GM12872 (cell line): ENCODE measurements at regions not wholly inside any gene's neighbourhood (a gene's known extent, or its start where the extent isn't known, plus 50 kb on each side); places are given as distances from the start of the nearest gene placed in this dataset.

Source experiments
- CTCF ChIP-seq: IDR thresholded peaks from 3 replicates; pipeline ENCODE4 v1.5.1; 2011; ENCODE audit warnings: low read depth, mild to moderate bottlenecking, low read length, moderate library complexity; ENCODE audit not compliant: insufficient read depth

DNA sequence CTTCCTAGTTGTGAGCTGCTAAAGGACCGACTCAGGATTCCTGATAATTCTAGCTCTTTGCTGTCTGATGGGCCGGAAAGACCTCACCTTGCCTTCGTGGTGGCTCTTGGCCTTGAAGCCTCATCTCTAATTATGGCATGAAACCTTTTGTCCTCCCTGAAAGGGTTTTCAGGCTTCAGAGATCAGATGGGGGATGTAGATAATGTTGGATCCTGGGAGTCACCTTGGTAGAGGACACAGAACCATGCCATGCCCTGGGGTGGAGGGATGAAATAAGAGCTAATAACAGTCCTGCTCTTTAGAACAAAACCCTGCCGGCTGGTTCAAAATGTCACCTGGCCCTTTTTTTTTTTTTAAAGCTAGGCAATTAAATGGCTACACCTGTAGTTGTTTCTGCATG is 50.8 kb upstream of the SYN2 start:
- no peak for TF ChIP-seq CTCF

DNA sequence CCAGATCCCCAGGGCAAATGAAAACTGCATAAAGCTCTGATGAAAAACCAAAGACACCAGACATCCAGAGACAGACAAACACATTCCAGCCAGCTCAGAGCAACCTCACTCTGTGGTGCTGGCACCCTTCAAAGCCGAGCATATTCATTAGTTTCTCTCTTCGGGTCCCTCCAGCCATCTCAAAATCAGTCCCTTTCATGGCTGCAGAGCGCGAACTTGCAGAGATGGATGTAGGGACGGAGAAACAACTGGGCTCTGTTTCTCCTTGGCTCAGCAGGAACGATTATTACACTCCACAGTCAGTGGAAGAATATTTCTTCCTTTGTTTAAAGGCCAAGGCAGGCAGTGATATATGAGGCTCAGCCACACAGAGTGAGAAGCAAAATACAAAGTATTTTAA is 50.4 kb upstream of the SYN2 start:
- no peak for TF ChIP-seq CTCF

GRCh38 chr3:11954312-11954934 is 49.8 kb upstream of the SYN2 start:
- no peak for TF ChIP-seq CTCF
